Transverse colon (tissue), 4 donors: ENCODE measurements at regions not wholly inside any gene's neighbourhood (a gene's known extent, or its start where the extent isn't known, plus 50 kb on each side); places are given as distances from the start of the nearest gene placed in this dataset.

ENCODE experiments used
- EP300 ChIP-seq: sonication (generic); formaldehyde crosslinking; IDR thresholded peaks from one replicate; pipeline ENCODE4 v1.6.1; 2017; ENCODE audit warnings: antibody characterized with exemption, low read depth
- POLR2A ChIP-seq: fragments of 450-650 bp; IDR thresholded peaks from one replicate; pipeline ENCODE4 v1.6.1; 2016; ENCODE audit warnings: antibody characterized with exemption, mild to moderate bottlenecking, moderate library complexity
- POLR2AphosphoS5 ChIP-seq, 3 donors: sonication (generic); formaldehyde crosslinking; IDR thresholded peaks; one replicate each; pipeline ENCODE4 v1.6.1; 2016; ENCODE audit warnings: antibody characterized with exemption in 3 of 3
- TF ChIP-seq, protein P1 (sequence below), 5 experiments: fragments of 200-600 bp in 3 of 5; fragments of 450-650 bp in 2 of 5; sonication (generic) in 3 of 5; IDR thresholded peaks; 1 replicate in 2 of 5; 2 replicates in 3 of 5; pipeline ENCODE4 v1.5.1; 2016 to 2017; ENCODE audit warnings: antibody characterized with exemption in 5 of 5, inconsistent platforms in 3 of 5, mild to moderate bottlenecking in 2 of 5, moderate library complexity in 1 of 5

DNA sequence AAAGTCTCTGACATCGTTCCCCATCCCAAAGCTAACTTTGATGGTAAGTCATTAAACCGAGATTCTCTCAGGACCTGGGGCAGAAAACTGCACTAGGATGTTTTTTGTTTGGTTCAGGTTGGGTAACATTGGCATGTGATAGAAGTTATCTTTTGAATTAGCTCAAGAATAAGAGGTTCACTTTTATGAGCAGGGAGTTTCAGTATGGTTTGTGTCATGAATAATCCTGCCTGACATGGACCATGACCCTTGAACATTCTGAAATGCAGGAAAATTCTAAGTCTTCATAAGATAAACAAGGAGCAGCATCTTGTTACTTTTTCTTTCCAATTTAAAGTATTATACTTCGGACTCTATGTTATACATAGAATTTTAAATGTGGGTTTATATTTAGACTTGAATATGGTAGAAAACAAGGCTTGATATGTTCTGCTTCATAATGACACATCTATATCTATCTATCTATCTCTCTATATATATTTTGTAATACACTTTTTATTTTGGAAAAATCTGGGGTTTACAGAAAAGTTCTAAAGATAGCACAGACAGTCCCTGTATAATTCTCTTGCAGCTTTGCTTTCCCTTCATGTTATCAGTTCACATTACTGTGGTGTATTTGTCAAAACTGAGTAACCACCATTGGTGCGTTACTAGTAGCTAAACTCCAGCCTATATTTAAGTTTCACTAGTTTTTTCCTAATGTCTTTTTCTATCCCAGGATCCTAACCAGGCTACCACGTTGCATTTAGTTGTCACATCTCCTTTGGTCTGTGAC, 102.7 kb upstream of the TAF11L2 start:
- TF ChIP-seq POLR2A (no peak), POLR2AphosphoS5 (IDR thresholded peaks at IDR 0.05) (no peak), EP300 (no peak)
- TF ChIP-seq, protein P1, sequence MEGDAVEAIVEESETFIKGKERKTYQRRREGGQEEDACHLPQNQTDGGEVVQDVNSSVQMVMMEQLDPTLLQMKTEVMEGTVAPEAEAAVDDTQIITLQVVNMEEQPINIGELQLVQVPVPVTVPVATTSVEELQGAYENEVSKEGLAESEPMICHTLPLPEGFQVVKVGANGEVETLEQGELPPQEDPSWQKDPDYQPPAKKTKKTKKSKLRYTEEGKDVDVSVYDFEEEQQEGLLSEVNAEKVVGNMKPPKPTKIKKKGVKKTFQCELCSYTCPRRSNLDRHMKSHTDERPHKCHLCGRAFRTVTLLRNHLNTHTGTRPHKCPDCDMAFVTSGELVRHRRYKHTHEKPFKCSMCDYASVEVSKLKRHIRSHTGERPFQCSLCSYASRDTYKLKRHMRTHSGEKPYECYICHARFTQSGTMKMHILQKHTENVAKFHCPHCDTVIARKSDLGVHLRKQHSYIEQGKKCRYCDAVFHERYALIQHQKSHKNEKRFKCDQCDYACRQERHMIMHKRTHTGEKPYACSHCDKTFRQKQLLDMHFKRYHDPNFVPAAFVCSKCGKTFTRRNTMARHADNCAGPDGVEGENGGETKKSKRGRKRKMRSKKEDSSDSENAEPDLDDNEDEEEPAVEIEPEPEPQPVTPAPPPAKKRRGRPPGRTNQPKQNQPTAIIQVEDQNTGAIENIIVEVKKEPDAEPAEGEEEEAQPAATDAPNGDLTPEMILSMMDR (IDR thresholded peaks at IDR 0.05) = no peak
